MCF 10A (cell line): ENCODE measurements at regions not wholly inside any gene's neighbourhood (a gene's known extent, or its start where the extent isn't known, plus 50 kb on each side); places are given as distances from the start of the nearest gene placed in this dataset.
"Not testable (repeated sequence)": the region's sequence is repeated elsewhere in the genome, so short reads cannot be mapped to it uniquely, and the experiment has no call there.

Experiments
- BruUV-seq: library from RNA; stranded (reverse); fragments of 400-500 nt; replicated peaks from 2 replicates; lab custom pipeline; 2021; lab: Mats Ljungman, UMichigan
- CTCF ChIA-PET: fragments of 300-600 bp; sonication (Branson Sonifier 250); formaldehyde crosslinking; extraction: SDS; loops from one replicate; lab custom pipeline; 2021; ENCODE audit warnings: antibody characterized with exemption, inconsistent platforms; lab: Yijun Ruan, JAX
- POLR2A ChIA-PET: fragments of 300-600, 350-650 bp; sonication (Branson Sonifier 250); formaldehyde crosslinking; extraction: SDS; loops from one replicate; lab custom pipeline; 2020; ENCODE audit warnings: antibody characterized with exemption, inconsistent platforms; lab: Yijun Ruan, JAX
- DNase-seq: peaks from one replicate; pipeline ENCODE4 v3.0.0-alpha.2; 2018; ENCODE audit not compliant: unreplicated experiment
- H3K27ac Mint-ChIP-seq: one replicate; pipeline ENCODE4 v1.8.0; 2022; ENCODE audit warnings: mild to moderate bottlenecking, low read depth, mixed read lengths; ENCODE audit not compliant: unreplicated experiment
- H3K27me3 Mint-ChIP-seq: one replicate; pipeline ENCODE4 v1.8.0; 2022; ENCODE audit warnings: mixed read lengths; ENCODE audit not compliant: insufficient read depth, unreplicated experiment
- H3K36me3 Mint-ChIP-seq: one replicate; pipeline ENCODE4 v1.8.0; 2022; ENCODE audit warnings: mild to moderate bottlenecking, moderate library complexity, mixed read lengths; ENCODE audit not compliant: insufficient read depth, unreplicated experiment
- H3K4me1 Mint-ChIP-seq: one replicate; pipeline ENCODE4 v1.8.0; 2022; ENCODE audit warnings: mixed read lengths; ENCODE audit not compliant: insufficient read depth, unreplicated experiment
- H3K4me3 Mint-ChIP-seq: one replicate; pipeline ENCODE4 v1.8.0; 2022; ENCODE audit warnings: mild to moderate bottlenecking, moderate library complexity, mixed read lengths; ENCODE audit not compliant: unreplicated experiment
- H3K9me3 Mint-ChIP-seq: one replicate; pipeline ENCODE4 v1.8.0; 2022; ENCODE audit warnings: mixed read lengths; ENCODE audit not compliant: unreplicated experiment
- intact Hi-C: fragments of 100-400 bp; cut with micrococcal nuclease; formaldehyde crosslinking; loops from 2 replicates; pipeline ENCODE4 v1.14.1; 2022
- TF ChIP-seq, protein P1 (sequence below): fragments of 200-600 bp; IDR thresholded peaks from one replicate; pipeline ENCODE4 v1.8.0; 2022; ENCODE audit warnings: antibody characterized with exemption, mild to moderate bottlenecking; ENCODE audit not compliant: unreplicated experiment

DNA sequence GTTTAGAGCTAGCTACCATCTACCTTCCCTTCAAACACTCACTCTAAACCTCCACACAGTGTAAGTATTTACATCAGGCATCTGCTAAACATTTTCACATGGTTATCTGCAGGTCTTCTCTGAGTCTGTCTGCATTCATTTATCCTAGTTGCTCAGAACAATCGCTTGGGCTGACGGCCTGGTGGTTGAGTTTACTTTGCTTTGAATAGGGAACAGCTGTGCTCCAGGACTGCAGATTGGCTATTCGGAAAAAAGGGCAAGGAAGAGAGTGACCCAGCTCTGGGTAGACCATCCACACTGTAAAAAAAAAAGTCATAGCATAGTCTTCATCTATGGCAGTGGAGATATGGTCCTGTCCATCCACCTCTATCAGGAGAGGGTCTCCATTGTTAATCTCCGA lies 115.3 kb upstream of the ESR1 start:
- BruUV-seq = no TSS peak

DNA sequence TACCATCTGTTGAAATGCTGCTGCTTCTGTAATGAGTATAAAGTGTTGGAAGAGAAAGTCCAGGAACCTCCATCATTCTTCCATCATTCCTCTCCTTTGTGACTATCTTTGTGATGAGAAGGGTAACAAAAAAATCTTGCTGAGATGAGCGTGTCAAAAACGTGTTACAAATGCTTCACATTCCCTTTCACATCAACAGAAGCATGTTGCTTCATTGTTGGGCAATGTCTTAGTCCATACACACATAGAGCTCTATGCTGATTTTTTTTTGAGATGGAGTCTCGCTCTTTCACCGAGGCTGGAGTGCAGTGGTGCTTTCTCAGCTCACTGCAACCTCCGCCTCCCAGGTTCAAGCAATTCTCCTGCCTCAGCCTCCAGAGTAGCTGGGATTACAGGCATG lies 114.1 kb upstream of the ESR1 start:
- ChIA-PET POLR2A (interaction anchor here (0.5 to 0.8 kb wide), 2 partner anchors 25 to 56 kb away, joined by 3 read pairs; no protein-coding TSS in a partner anchor), CTCF (interaction anchor here (0.7 to 2.5 kb wide), 3 partner anchors 18 to 401 kb away, joined by 3 to 13 read pairs (median 5); no protein-coding TSS in a partner anchor)
- intact Hi-C loops = loop anchor here (5.0 to 10.0 kb wide), 2 partner anchors 574 to 661 kb away; no protein-coding TSS in a partner anchor
- H3K4me1 Mint-ChIP-seq = no peaks in the 10 kb centered on the region
- H3K9me3 Mint-ChIP-seq = no peaks in the 10 kb centered on the region
- TF ChIP-seq, protein P1, sequence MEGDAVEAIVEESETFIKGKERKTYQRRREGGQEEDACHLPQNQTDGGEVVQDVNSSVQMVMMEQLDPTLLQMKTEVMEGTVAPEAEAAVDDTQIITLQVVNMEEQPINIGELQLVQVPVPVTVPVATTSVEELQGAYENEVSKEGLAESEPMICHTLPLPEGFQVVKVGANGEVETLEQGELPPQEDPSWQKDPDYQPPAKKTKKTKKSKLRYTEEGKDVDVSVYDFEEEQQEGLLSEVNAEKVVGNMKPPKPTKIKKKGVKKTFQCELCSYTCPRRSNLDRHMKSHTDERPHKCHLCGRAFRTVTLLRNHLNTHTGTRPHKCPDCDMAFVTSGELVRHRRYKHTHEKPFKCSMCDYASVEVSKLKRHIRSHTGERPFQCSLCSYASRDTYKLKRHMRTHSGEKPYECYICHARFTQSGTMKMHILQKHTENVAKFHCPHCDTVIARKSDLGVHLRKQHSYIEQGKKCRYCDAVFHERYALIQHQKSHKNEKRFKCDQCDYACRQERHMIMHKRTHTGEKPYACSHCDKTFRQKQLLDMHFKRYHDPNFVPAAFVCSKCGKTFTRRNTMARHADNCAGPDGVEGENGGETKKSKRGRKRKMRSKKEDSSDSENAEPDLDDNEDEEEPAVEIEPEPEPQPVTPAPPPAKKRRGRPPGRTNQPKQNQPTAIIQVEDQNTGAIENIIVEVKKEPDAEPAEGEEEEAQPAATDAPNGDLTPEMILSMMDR = no peak
- H3K4me3 Mint-ChIP-seq = no peak overlapping the region
- H3K27me3 Mint-ChIP-seq = no peaks in the 10 kb centered on the region
- H3K36me3 Mint-ChIP-seq = no peaks in the 10 kb centered on the region
- no peak overlapping the region for H3K27ac Mint-ChIP-seq
- DNase-seq = no peak
- no TSS peak for BruUV-seq

More for the DNA sequence above, 115.3 kb upstream of the ESR1 start:
- Mint-ChIP-seq H3K27me3 (no peaks in the 10 kb centered on the region), H3K36me3 (no peaks in the 10 kb centered on the region), H3K4me1 (no peaks in the 10 kb centered on the region), H3K4me3 (no peak overlapping the region), H3K9me3 (no peaks in the 10 kb centered on the region), H3K27ac (no peak overlapping the region)
- ChIA-PET POLR2A (interaction anchor here (0.6 kb wide), 1 partner anchor 1548 kb away, joined by 3 read pairs; no protein-coding TSS in a partner anchor), CTCF (interaction anchor here (1.1 to 2.5 kb wide), 2 partner anchors 11 to 17 kb away, joined by 3 to 13 read pairs; no protein-coding TSS in a partner anchor)
- TF ChIP-seq, protein P1 = no peak
- intact Hi-C loops = loop anchor here (5.0 to 10.0 kb wide), 2 partner anchors 575 to 663 kb away; no protein-coding TSS in a partner anchor
- no peak for DNase-seq

DNA sequence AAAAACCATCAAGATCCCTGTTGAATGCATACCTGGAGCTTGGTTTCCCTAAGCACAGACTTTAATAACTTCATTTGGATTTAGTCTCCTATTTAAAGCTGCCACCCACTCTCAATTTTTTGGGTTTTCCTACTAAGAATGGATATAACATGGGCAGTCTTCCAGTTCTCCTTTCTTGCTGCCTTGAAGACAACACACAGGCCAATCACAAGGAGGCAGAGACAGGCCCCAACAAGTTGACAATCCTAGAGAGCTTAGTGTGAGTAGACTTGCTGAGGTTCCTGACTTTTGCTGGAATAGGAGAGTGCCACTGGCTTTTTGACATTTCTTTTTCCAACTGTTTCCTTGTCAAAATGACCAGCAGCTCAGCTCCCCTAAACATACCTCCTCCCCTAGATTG lies 112.3 kb upstream of the ESR1 start:
- Mint-ChIP-seq H3K27ac (no peak overlapping the region), H3K9me3 (no peaks in the 10 kb centered on the region), H3K27me3 (no peaks in the 10 kb centered on the region), H3K4me1 (no peaks in the 10 kb centered on the region), H3K4me3 (no peak overlapping the region), H3K36me3 (no peaks in the 10 kb centered on the region)
- TF ChIP-seq, protein P1 = no peak
- CTCF ChIA-PET = interaction anchor here (0.6 to 1.4 kb wide), 6 partner anchors 9 to 606 kb away, joined by 3 to 5 read pairs (median 4); no protein-coding TSS in a partner anchor
- POLR2A ChIA-PET = interaction anchor here (0.6 to 1.0 kb wide), 3 partner anchors 43 to 839 kb away, joined by 3 read pairs; no protein-coding TSS in a partner anchor
- BruUV-seq = no TSS peak
- intact Hi-C loops = loop anchor here (10.0 kb wide), 1 partner anchor 660 kb away; no protein-coding TSS in a partner anchor
- DNase-seq = peak; percentile 75

- CTCF ChIA-PET = interaction anchor here (0.6 kb wide), 1 partner anchor 302 kb away, joined by 4 read pairs; no protein-coding TSS in a partner anchor
- DNase-seq, H3K36me3 Mint-ChIP-seq, H3K27ac Mint-ChIP-seq, POLR2A ChIA-PET, H3K9me3 Mint-ChIP-seq, BruUV-seq, H3K27me3 Mint-ChIP-seq, H3K4me3 Mint-ChIP-seq, H3K4me1 Mint-ChIP-seq: not testable (repeated sequence)
- intact Hi-C loops = loop anchor here (10.0 kb wide), 1 partner anchor 658 kb away; no protein-coding TSS in a partner anchor
Observed at GRCh38 chr6:151696302-151696701, 111.2 kb upstream of the ESR1 start.
